GM12878 (cell line): ENCODE measurements at regions not wholly inside any gene's neighbourhood (a gene's known extent, or its start where the extent isn't known, plus 50 kb on each side); places are given as distances from the start of the nearest gene placed in this dataset.

Experiments
- ESRRA ChIP-seq: IDR thresholded peaks from 2 replicates; pipeline ENCODE4 v1.6.1; 2012; ENCODE audit warnings: mild to moderate bottlenecking, low read length, improper control_type of control experiment
- EZH2 ChIP-seq: IDR thresholded peaks from 2 replicates; pipeline ENCODE4 v1.6.1; 2012; ENCODE audit warnings: low read depth, mild to moderate bottlenecking, control low read depth, inconsistent platforms, low read length, borderline replicate concordance; ENCODE audit not compliant: control insufficient read depth
- JUND ChIP-seq: IDR thresholded peaks from 2 replicates; pipeline ENCODE4 v1.6.1; 2012; ENCODE audit warnings: low read depth, mild to moderate bottlenecking, low read length, improper control_type of control experiment, moderate library complexity
- MAX ChIP-seq: IDR thresholded peaks from 2 replicates; pipeline ENCODE4 v1.6.1; 2012; ENCODE audit warnings: low read depth, low read length, improper control_type of control experiment
- PML ChIP-seq: IDR thresholded peaks from 2 replicates; pipeline ENCODE4 v1.6.1; 2012; ENCODE audit warnings: low read length, inconsistent platforms
- POLR2A ChIP-seq: IDR thresholded peaks from 2 replicates; pipeline ENCODE4 v1.6.1; 2011; ENCODE audit warnings: low read depth, mild to moderate bottlenecking, low read length
- YY1 ChIP-seq: IDR thresholded peaks from 2 replicates; pipeline ENCODE4 v1.6.1; 2011; ENCODE audit warnings: low read depth, mild to moderate bottlenecking, low read length
- ZNF217 ChIP-seq: fragments of 450-650 bp; IDR thresholded peaks from 2 replicates; pipeline ENCODE4 v1.6.1; 2017; ENCODE audit warnings: antibody characterized with exemption, mild to moderate bottlenecking
- TF ChIP-seq, protein P1 (sequence below), 3 experiments: IDR thresholded peaks in 2 of 3; conservative IDR thresholded peaks in 1 of 3; 2 replicates each; pipeline ENCODE4 v1.5.1; 2011; ENCODE audit warnings: low read depth in 3 of 3, low read length in 3 of 3, mild to moderate bottlenecking in 3 of 3, control low read depth in 2 of 3, moderate library complexity in 2 of 3, inconsistent platforms in 1 of 3, mixed read lengths in 1 of 3; ENCODE audit not compliant: control insufficient read depth in 2 of 3, insufficient read depth in 1 of 3; ENCODE audit errors: extremely low read depth in 1 of 3

- TF ChIP-seq JUND (no peak), EZH2 (no peak), ESRRA (no peak), YY1 (no peak), MAX (no peak), PML (no peak), ZNF217 (no peak), POLR2A (no peak)
- TF ChIP-seq, protein P1, sequence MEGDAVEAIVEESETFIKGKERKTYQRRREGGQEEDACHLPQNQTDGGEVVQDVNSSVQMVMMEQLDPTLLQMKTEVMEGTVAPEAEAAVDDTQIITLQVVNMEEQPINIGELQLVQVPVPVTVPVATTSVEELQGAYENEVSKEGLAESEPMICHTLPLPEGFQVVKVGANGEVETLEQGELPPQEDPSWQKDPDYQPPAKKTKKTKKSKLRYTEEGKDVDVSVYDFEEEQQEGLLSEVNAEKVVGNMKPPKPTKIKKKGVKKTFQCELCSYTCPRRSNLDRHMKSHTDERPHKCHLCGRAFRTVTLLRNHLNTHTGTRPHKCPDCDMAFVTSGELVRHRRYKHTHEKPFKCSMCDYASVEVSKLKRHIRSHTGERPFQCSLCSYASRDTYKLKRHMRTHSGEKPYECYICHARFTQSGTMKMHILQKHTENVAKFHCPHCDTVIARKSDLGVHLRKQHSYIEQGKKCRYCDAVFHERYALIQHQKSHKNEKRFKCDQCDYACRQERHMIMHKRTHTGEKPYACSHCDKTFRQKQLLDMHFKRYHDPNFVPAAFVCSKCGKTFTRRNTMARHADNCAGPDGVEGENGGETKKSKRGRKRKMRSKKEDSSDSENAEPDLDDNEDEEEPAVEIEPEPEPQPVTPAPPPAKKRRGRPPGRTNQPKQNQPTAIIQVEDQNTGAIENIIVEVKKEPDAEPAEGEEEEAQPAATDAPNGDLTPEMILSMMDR (IDR thresholded peaks at IDR 0.05 in 2 of 3, conservative IDR thresholded peaks at IDR 0.05 in 1 of 3; ENCODE audit: control insufficient read depth in 2 of 3, extremely low read depth in 1 of 3, insufficient read depth in 1 of 3, low read depth in 3 of 3, low read length in 3 of 3), result no peak
Measured at GRCh38 chr6:84356907-84357306, 129.5 kb upstream of the CEP162 start.
